ENCODE measurements at regions not wholly inside any gene's neighbourhood (a gene's known extent, or its start where the extent isn't known, plus 50 kb on each side); places are given as distances from the start of the nearest gene placed in this dataset.

GRCh38 chr3:76582632-76583378 is 457.1 kb upstream of the ROBO2 start:
- Mint-ChIP-seq H3K27ac (ENCODE audit: unreplicated experiment) (no peak overlapping the region), H3K9me3 (ENCODE audit: unreplicated experiment) (no peaks in the 10 kb centered on the region), H3K4me3 (ENCODE audit: unreplicated experiment) (no peak overlapping the region), H3K27me3 (ENCODE audit: insufficient read depth, unreplicated experiment) (peaks cover 10% of the 10 kb centered on the region), H3K36me3 (ENCODE audit: insufficient read depth, unreplicated experiment) (no peaks in the 10 kb centered on the region), H3K4me1 (ENCODE audit: low read depth, unreplicated experiment) (no peaks in the 10 kb centered on the region)
- Histone ChIP-seq H3K36me3 (ENCODE audit: control insufficient read depth, insufficient read depth, low read length) (no peaks in the 10 kb centered on the region), H3K4me1 (no peaks in the 10 kb centered on the region), H3K27me3 (replicated peaks; ENCODE audit: control insufficient read depth, insufficient read depth, low read length) (no peaks in the 10 kb centered on the region), H3K9me3 (no peaks in the 10 kb centered on the region), H3K4me3 (ENCODE audit: low read depth, low read length) (no peak overlapping the region)
- CTCF ChIA-PET, result interaction anchor here (0.7 kb wide), 1 partner anchor 10 kb away, joined by 3 read pairs; no protein-coding TSS in a partner anchor
- intact Hi-C loops (cut with micrococcal nuclease; ENCODE audit: unreplicated experiment), result loop anchor here (10.0 kb wide), 1 partner anchor 768 kb away; no protein-coding TSS in a partner anchor
- TF ChIP-seq CTCF (IDR thresholded peaks at IDR 0.05; ENCODE audit: insufficient read depth in 1 of 2, low read depth in 1 of 2, low read length in 1 of 2, severe bottlenecking in 1 of 2, unreplicated experiment in 1 of 2), result no peak
- no TSS peak for BruUV-seq (replicated peaks)
- POLR2A ChIA-PET, result interaction anchor here (0.7 kb wide), 1 partner anchor 207 kb away, joined by 3 read pairs; no protein-coding TSS in a partner anchor
- DNase-seq, result no peak

- Mint-ChIP-seq H3K4me1 (ENCODE audit: low read depth, unreplicated experiment) (no peaks in the 10 kb centered on the region), H3K27ac (ENCODE audit: unreplicated experiment) (no peak overlapping the region), H3K36me3 (ENCODE audit: insufficient read depth, unreplicated experiment) (no peaks in the 10 kb centered on the region), H3K27me3 (ENCODE audit: insufficient read depth, unreplicated experiment) (peaks cover 3% of the 10 kb centered on the region), H3K9me3 (ENCODE audit: unreplicated experiment) (no peaks in the 10 kb centered on the region), H3K4me3 (ENCODE audit: unreplicated experiment) (no peak overlapping the region)
- intact Hi-C loops (cut with micrococcal nuclease; ENCODE audit: unreplicated experiment), result loop anchor here (5.0 to 10.0 kb wide), 2 partner anchors 564 to 771 kb away; no protein-coding TSS in a partner anchor
- no peaks in the 10 kb centered on the region for H3K4me1 ChIP-seq
- ChIA-PET CTCF (interaction anchor here (0.9 to 1.4 kb wide), 2 partner anchors 65 to 217 kb away, joined by 4 read pairs; no protein-coding TSS in a partner anchor), POLR2A (no interaction called here)
- H3K4me3 ChIP-seq (ENCODE audit: low read depth, low read length), result no peak overlapping the region
- DNase-seq, result peak in 1 of 2 experiments; percentile 14
- peak; percentile 20 to 62 for TF ChIP-seq CTCF (IDR thresholded peaks at IDR 0.05; ENCODE audit: insufficient read depth in 1 of 2, low read depth in 1 of 2, low read length in 1 of 2, severe bottlenecking in 1 of 2, unreplicated experiment in 1 of 2)
- no peaks in the 10 kb centered on the region for H3K9me3 ChIP-seq
- no peaks in the 10 kb centered on the region for H3K27me3 ChIP-seq (replicated peaks; ENCODE audit: control insufficient read depth, insufficient read depth, low read length)
- no peaks in the 10 kb centered on the region for H3K36me3 ChIP-seq (ENCODE audit: control insufficient read depth, insufficient read depth, low read length)
- no TSS peak for BruUV-seq (replicated peaks)
Observed at GRCh38 chr3:76585794-76586392, 454.0 kb upstream of the ROBO2 start.

- Mint-ChIP-seq H3K27ac (ENCODE audit: unreplicated experiment) (no peak overlapping the region), H3K9me3 (ENCODE audit: unreplicated experiment) (no peaks in the 10 kb centered on the region), H3K27me3 (ENCODE audit: insufficient read depth, unreplicated experiment) (no peaks in the 10 kb centered on the region), H3K4me1 (ENCODE audit: low read depth, unreplicated experiment) (no peaks in the 10 kb centered on the region), H3K4me3 (ENCODE audit: unreplicated experiment) (no peak overlapping the region), H3K36me3 (ENCODE audit: insufficient read depth, unreplicated experiment) (no peaks in the 10 kb centered on the region)
- no peaks in the 10 kb centered on the region for H3K4me1 ChIP-seq
- intact Hi-C loops (cut with micrococcal nuclease; ENCODE audit: unreplicated experiment), result loop anchor here (5.0 to 10.0 kb wide), 2 partner anchors 564 to 772 kb away; no protein-coding TSS in a partner anchor
- ChIA-PET CTCF (interaction anchor here (0.9 kb wide), 1 partner anchor 218 kb away, joined by 4 read pairs; no protein-coding TSS in a partner anchor), POLR2A (interaction anchor here (0.6 kb wide), 1 partner anchor 524 kb away, joined by 4 read pairs; no protein-coding TSS in a partner anchor)
- no TSS peak for BruUV-seq (replicated peaks)
- no peaks in the 10 kb centered on the region for H3K36me3 ChIP-seq (ENCODE audit: control insufficient read depth, insufficient read depth, low read length)
- no peaks in the 10 kb centered on the region for H3K27me3 ChIP-seq (replicated peaks; ENCODE audit: control insufficient read depth, insufficient read depth, low read length)
- no peak for DNase-seq
- TF ChIP-seq CTCF (IDR thresholded peaks at IDR 0.05; ENCODE audit: insufficient read depth in 1 of 2, low read depth in 1 of 2, low read length in 1 of 2, severe bottlenecking in 1 of 2, unreplicated experiment in 1 of 2), result no peak
- no peaks in the 10 kb centered on the region for H3K9me3 ChIP-seq
- no peak overlapping the region for H3K4me3 ChIP-seq (ENCODE audit: low read depth, low read length)
Observed at GRCh38 chr3:76586471-76586870, 453.4 kb upstream of the ROBO2 start.

Data from Caco-2 (cell line).